Heart left ventricle (tissue), 13 donors: ENCODE measurements at regions not wholly inside any gene's neighbourhood (a gene's known extent, or its start where the extent isn't known, plus 50 kb on each side); places are given as distances from the start of the nearest gene placed in this dataset.

Experiments
- CTCF ChIP-seq, 12 donors: fragments of 200-600 bp; sonication (generic) in 4 of 12; IDR thresholded peaks; one replicate each; pipeline versions ENCODE4 v1.5.0 to v1.8.0; 2018 to 2022; ENCODE audit warnings: antibody characterized with exemption in 12 of 12, mild to moderate bottlenecking in 5 of 12
- POLR2A ChIP-seq, 2 donors: fragments of 450-650 bp; IDR thresholded peaks; one replicate each; pipeline ENCODE4 v1.6.1; 2017; ENCODE audit warnings: antibody characterized with exemption in 2 of 2, mild to moderate bottlenecking in 2 of 2, moderate library complexity in 2 of 2
- donor health status: ischemic (EF 13 %, LVEDD 7.1; RV severe dilation, severe dysfunction).
- donor health status: DM: no; HTN: yes; CAD: no.
- donor health status: DM: no; HTN: no; CAD: no.
- donor health status: ischemic (EF 25% LVEDD 6.9; RV normal size, moderate dysfunction).
- donor health status: ischemic (EF 25% LVEDD 5.7; RV mildly dilated, moderate dysfunction).
- donor health status: ischemic (EF 35%, LVEDD 5.7; RV mildly dilated, moderate dysfunction).
- donor health status: nonischemic (EF 11% LVEDD 7.7; RV severe dilation, severe dysfunction).
- donor health status: DM: yes; HTN: yes; CAD: no.
- donor health status: PGD.
- donor health status: ischemic (EF 29% LVEDD 5.4; RV normal size, mild dysfunction).
- donor health status: nonischemic (EF 23%, LVEDD 6.1; RV moderate dilation, normal function).

DNA sequence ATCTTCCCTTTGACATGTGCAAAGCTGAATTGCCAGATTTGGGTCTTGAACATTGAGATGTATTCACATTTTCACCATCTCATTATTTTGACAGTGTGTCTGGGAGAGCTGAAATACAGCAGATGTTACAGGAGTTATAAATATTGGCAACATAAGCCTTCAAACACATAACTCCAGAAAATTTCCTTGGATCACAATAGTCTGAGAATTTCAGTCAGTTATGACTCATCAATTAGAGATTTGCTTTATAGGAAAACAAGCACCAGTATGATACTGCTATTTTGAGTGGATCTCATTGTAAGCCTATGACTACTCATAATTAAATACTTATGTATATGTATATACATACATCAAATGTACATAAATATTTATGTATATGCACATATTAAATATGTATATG is 1171.8 kb downstream of the AMY1C start:
- TF ChIP-seq CTCF (IDR thresholded peaks at IDR 0.05) (no peak), POLR2A (IDR thresholded peaks at IDR 0.05) (no peak)
